Transverse colon (tissue), 4 donors: ENCODE measurements at regions not wholly inside any gene's neighbourhood (a gene's known extent, or its start where the extent isn't known, plus 50 kb on each side); places are given as distances from the start of the nearest gene placed in this dataset.

ENCODE experiments used
- POLR2AphosphoS5 ChIP-seq, 3 donors: sonication (generic); formaldehyde crosslinking; IDR thresholded peaks; one replicate each; pipeline ENCODE4 v1.6.1; 2016; ENCODE audit warnings: antibody characterized with exemption in 3 of 3
- TF ChIP-seq, protein P1 (sequence below), 5 experiments: fragments of 200-600 bp in 3 of 5; fragments of 450-650 bp in 2 of 5; sonication (generic) in 3 of 5; IDR thresholded peaks; 1 replicate in 2 of 5; 2 replicates in 3 of 5; pipeline ENCODE4 v1.5.1; 2016 to 2017; ENCODE audit warnings: antibody characterized with exemption in 5 of 5, inconsistent platforms in 3 of 5, mild to moderate bottlenecking in 2 of 5, moderate library complexity in 1 of 5

DNA sequence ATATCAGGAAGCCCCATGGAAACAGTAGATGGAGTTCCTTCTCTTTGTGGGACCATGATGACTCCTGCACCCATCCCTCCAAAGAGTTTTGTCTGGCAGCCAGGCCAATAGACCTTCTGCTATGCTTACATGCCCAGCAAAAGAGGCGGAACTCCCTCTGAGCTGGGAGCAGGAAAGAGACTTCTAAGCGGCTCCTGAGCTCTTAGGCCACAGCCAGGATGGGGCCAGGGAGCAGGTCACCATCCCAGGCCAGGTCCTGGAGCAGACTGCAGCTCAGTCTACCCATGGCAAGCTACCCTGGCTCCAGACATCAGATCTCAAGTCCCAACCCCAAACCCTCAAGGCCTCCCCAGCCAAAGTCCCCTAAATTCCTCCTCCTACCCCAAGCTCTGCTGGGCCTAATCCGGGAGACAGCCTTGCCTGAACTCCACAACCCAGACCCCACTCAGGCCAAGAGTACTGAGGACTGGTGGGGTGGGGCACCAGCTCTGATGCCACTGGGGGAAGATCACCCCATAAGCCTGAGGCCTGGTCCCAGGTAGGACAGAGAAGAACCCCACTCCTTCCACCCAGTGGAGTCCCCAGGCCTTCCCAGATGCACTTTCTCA lies 387.9 kb downstream of the MATN1 start:
- TF ChIP-seq, protein P1, sequence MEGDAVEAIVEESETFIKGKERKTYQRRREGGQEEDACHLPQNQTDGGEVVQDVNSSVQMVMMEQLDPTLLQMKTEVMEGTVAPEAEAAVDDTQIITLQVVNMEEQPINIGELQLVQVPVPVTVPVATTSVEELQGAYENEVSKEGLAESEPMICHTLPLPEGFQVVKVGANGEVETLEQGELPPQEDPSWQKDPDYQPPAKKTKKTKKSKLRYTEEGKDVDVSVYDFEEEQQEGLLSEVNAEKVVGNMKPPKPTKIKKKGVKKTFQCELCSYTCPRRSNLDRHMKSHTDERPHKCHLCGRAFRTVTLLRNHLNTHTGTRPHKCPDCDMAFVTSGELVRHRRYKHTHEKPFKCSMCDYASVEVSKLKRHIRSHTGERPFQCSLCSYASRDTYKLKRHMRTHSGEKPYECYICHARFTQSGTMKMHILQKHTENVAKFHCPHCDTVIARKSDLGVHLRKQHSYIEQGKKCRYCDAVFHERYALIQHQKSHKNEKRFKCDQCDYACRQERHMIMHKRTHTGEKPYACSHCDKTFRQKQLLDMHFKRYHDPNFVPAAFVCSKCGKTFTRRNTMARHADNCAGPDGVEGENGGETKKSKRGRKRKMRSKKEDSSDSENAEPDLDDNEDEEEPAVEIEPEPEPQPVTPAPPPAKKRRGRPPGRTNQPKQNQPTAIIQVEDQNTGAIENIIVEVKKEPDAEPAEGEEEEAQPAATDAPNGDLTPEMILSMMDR (IDR thresholded peaks at IDR 0.05), result no peak
- TF ChIP-seq POLR2AphosphoS5 (IDR thresholded peaks at IDR 0.05), result no peak
